ENCODE measurements at regions not wholly inside any gene's neighbourhood (a gene's known extent, or its start where the extent isn't known, plus 50 kb on each side); places are given as distances from the start of the nearest gene placed in this dataset.

DNA sequence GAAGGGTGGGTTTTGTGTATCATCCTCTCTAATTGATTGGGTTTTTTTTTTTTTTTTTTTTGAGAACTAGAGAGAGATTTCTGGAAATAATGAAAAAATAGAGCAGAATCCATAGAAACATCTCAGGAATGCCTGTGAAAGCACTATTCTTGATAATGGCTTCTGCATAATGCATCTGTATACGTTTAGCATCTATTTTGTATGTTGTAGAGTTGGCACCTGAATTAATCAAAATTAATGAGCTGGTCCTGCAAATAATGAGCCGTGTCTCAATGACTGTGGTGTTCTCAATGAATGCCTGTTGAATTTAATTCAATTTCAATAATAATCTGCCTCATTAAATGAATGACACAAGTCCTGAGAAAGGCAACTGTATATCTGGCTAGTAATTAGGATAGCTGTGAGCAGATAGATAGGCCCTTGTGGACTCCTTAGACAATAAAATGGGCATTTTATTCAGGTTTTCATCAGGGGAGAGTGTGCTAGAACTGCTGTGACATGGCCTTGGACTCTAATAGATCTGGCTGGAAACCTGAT, 70.5 kb upstream of the WDR72 start:
- TF ChIP-seq CTCF (IDR thresholded peaks at IDR 0.05; ENCODE audit: low read length) (no peak), EZH2phosphoT487 (IDR thresholded peaks at IDR 0.05; ENCODE audit: low read length) (no peak), EZH2 (optimal IDR thresholded peaks at IDR 0.05; ENCODE audit: low read depth, low read length) (no peak)

Data from MM.1S (cell line).